Colonic mucosa (tissue), 4 donors: ENCODE measurements at regions not wholly inside any gene's neighbourhood (a gene's known extent, or its start where the extent isn't known, plus 50 kb on each side); places are given as distances from the start of the nearest gene placed in this dataset.
"Not testable (repeated sequence)": the region's sequence is repeated elsewhere in the genome, so short reads cannot be mapped to it uniquely, and the experiment has no call there.

Experiments used
- DNase-seq: peaks from one replicate; pipeline ENCODE4 v3.0.0-alpha.2; 2020
- H3K27ac ChIP-seq: fragments of 200-600 bp; one replicate; pipeline ENCODE4 v1.8.0; 2021
- H3K27me3 ChIP-seq: fragments of 200-600 bp; one replicate; pipeline ENCODE4 v1.8.0; 2021
- H3K36me3 ChIP-seq: fragments of 200-600 bp; one replicate; pipeline ENCODE4 v1.8.0; 2021
- H3K4me1 ChIP-seq: fragments of 200-600 bp; one replicate; pipeline ENCODE4 v1.8.0; 2021; ENCODE audit warnings: mild to moderate bottlenecking
- H3K4me3 ChIP-seq: fragments of 200-600 bp; one replicate; pipeline ENCODE4 v1.8.0; 2021
- H3K9ac ChIP-seq, 2 donors: one replicate each; pipeline ENCODE4 v1.7.0; 2013; ENCODE audit warnings: control low read depth in 2 of 2, low read depth in 2 of 2, low read length in 2 of 2
- H3K9me3 ChIP-seq: fragments of 200-600 bp; one replicate; pipeline ENCODE4 v1.8.0; 2021
- CTCF ChIP-seq: fragments of 200-600 bp; IDR thresholded peaks from one replicate; pipeline ENCODE4 v1.8.0; 2022; ENCODE audit warnings: antibody characterized with exemption, mild to moderate bottlenecking
- intact Hi-C: fragments of 100-400 bp; cut with DNase I; formaldehyde crosslinking; loops from one replicate; pipeline ENCODE4 v1.14.1; 2022
- donor health status: healthy.
- donor health status: DM: no; HTN: no; CAD: no.
- donor health status: DM: no; HTN: no; CAD: no.

DNA sequence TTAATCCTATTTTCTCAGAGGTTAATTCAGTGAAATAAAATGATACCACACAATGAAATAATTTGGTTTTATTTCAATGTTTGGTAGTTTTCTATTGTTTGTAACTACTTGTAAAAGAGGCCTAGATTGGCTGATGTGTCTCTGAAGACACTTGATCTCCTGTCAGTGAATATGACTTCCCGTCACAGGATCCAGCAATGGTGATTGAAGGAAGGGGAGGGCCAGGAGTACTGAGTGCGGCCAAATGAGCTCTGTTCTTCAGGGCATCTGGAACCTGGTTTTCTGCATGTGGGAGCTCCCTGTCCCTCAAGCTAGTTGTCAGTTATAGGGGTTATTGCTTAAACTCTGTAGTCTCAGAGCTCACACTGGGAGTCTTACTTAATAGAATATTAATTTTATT lies 86.5 kb upstream of the OTUD4 start:
- Histone ChIP-seq H3K9me3 (no peaks in the 10 kb centered on the region), H3K27me3 (no peaks in the 10 kb centered on the region), H3K4me1 (no peaks in the 10 kb centered on the region), H3K9ac (no peak overlapping the region), H3K27ac (no peak overlapping the region), H3K4me3 (no peak overlapping the region), H3K36me3 (no peaks in the 10 kb centered on the region)
- DNase-seq: no peak
- TF ChIP-seq CTCF: no peak
- intact Hi-C loops: no loop called here

GRCh38 chr4:145260091-145260490 lies 79.7 kb upstream of the OTUD4 start:
- H3K4me3 ChIP-seq: no peak overlapping the region
- H3K9ac ChIP-seq: no peak overlapping the region
- DNase-seq: no peak
- H3K27ac ChIP-seq: no peak overlapping the region
- TF ChIP-seq CTCF: no peak
- intact Hi-C loops: no loop called here
- H3K27me3 ChIP-seq: no peaks in the 10 kb centered on the region
- H3K36me3 ChIP-seq: no peaks in the 10 kb centered on the region
- H3K4me1 ChIP-seq: no peaks in the 10 kb centered on the region
- H3K9me3 ChIP-seq: no peaks in the 10 kb centered on the region

GRCh38 chr4:145255311-145255710 lies 74.9 kb upstream of the OTUD4 start:
- H3K4me1 ChIP-seq, H3K9ac ChIP-seq, H3K36me3 ChIP-seq, DNase-seq, H3K27ac ChIP-seq, intact Hi-C loops, H3K27me3 ChIP-seq, H3K9me3 ChIP-seq, H3K4me3 ChIP-seq: not testable (repeated sequence)

DNA sequence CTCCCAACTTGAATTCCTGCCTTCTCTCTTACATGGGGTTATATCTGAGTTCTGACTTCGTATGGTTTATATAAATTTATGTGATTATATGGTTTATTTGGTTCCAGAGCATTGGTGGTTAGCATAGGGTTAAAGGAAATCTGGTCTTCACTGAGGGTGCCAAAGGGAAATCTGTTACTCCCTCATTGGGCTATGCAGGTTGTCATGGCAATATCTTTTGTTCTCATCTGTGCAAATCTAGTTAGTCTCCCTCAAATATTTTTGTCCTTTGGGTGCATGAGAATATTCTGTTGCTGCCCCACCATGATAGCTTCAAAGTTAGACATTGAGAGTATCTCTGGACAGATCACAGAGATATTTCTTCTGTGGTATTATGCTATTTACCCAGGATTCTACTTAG lies 71.8 kb upstream of the OTUD4 start:
- no peak for TF ChIP-seq CTCF
- Histone ChIP-seq H3K36me3 (no peaks in the 10 kb centered on the region), H3K4me3 (no peak overlapping the region), H3K9ac (no peak overlapping the region), H3K27me3 (no peaks in the 10 kb centered on the region), H3K4me1 (no peaks in the 10 kb centered on the region), H3K27ac (no peak overlapping the region), H3K9me3 (no peaks in the 10 kb centered on the region)
- DNase-seq: no peak
- intact Hi-C loops: no loop called here

- Histone ChIP-seq H3K27me3 (no peaks in the 10 kb centered on the region), H3K36me3 (no peaks in the 10 kb centered on the region), H3K4me3 (no peak overlapping the region), H3K27ac (no peak overlapping the region), H3K4me1 (no peaks in the 10 kb centered on the region), H3K9me3 (no peaks in the 10 kb centered on the region), H3K9ac (no peak overlapping the region)
- no peak for TF ChIP-seq CTCF
- no peak for DNase-seq
- intact Hi-C loops: no loop called here
Observed at GRCh38 chr4:145251391-145251790, 71.0 kb upstream of the OTUD4 start.

DNA sequence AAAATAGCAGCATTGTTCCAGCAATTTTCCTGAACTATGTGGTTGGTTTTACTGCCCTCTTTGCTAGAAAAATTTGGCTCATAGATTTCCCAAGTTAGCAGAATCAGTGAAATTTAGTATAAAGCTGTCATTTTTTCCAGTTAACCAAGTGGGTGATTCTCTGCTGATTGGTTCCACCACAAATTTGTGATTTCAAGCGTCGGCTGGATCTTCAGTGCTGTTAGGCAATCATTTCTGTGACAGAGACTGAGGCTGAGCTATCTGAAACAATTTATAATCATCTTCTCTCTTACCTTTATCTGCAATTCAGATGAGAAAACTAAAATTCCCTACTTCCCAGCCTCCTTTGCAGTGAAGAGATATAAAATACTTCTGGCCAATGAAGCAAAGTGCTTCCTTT lies 68.6 kb upstream of the OTUD4 start:
- Histone ChIP-seq H3K9ac (no peak overlapping the region), H3K36me3 (no peaks in the 10 kb centered on the region), H3K27ac (no peak overlapping the region), H3K4me3 (no peak overlapping the region), H3K27me3 (no peaks in the 10 kb centered on the region), H3K9me3 (no peaks in the 10 kb centered on the region), H3K4me1 (no peaks in the 10 kb centered on the region)
- TF ChIP-seq CTCF: no peak
- intact Hi-C loops: no loop called here
- no peak for DNase-seq
